Uterus (tissue), 3 donors: ENCODE measurements at regions not wholly inside any gene's neighbourhood (a gene's known extent, or its start where the extent isn't known, plus 50 kb on each side); places are given as distances from the start of the nearest gene placed in this dataset.

ENCODE experiments used
- DNase-seq, 2 donors: peaks; one replicate each; pipeline ENCODE4 v3.0.0-alpha.2; 2019 to 2020
- H3K27ac ChIP-seq, 2 donors: fragments of 200-600 bp; sonication (generic); 1 replicate in 1 of 2; 2 replicates in 1 of 2; pipeline ENCODE4 v1.5.1; 2016 to 2018
- H3K27me3 ChIP-seq, 2 donors: fragments of 200-600 bp; sonication (generic); one replicate each; pipeline ENCODE4 v1.5.1; 2018 to 2019; ENCODE audit warnings: control low read depth in 1 of 2
- H3K36me3 ChIP-seq, 2 donors: fragments of 200-600 bp; sonication (generic); one replicate each; pipeline ENCODE4 v1.5.1; 2019; ENCODE audit warnings: control low read depth in 1 of 2
- H3K4me1 ChIP-seq, 2 donors: fragments of 200-600 bp; sonication (generic); one replicate each; pipeline ENCODE4 v1.5.1; 2018 to 2019; ENCODE audit warnings: control low read depth in 1 of 2
- H3K4me3 ChIP-seq, 2 donors: fragments of 200-600 bp; sonication (generic); 1 replicate in 1 of 2; 2 replicates in 1 of 2; pipeline ENCODE4 v1.5.1; 2018 to 2019; ENCODE audit warnings: mild to moderate bottlenecking in 1 of 2
- H3K9me3 ChIP-seq, 2 donors: fragments of 200-600 bp; sonication (generic); one replicate each; pipeline ENCODE4 v1.5.1; 2019; ENCODE audit warnings: control low read depth in 1 of 2
- CTCF ChIP-seq, 4 experiments: fragments of 200-600 bp in 2 of 4; fragments of 450-650 bp in 2 of 4; sonication (generic) in 2 of 4; IDR thresholded peaks; one replicate each; pipeline ENCODE4 v1.5.1; 2016 to 2019; ENCODE audit warnings: antibody characterized with exemption in 4 of 4, mild to moderate bottlenecking in 2 of 4, moderate library complexity in 1 of 4
- POLR2A ChIP-seq, 2 donors: fragments of 450-650 bp; IDR thresholded peaks; one replicate each; pipeline ENCODE4 v1.6.1; 2016; ENCODE audit warnings: antibody characterized with exemption in 2 of 2, mild to moderate bottlenecking in 1 of 2, moderate library complexity in 1 of 2
- intact Hi-C: fragments of 100-400 bp; cut with DNase I; formaldehyde crosslinking; loops from one replicate; pipeline ENCODE4 v1.15.1; 2023; ENCODE audit warnings: low total_unique reads
- donor health status: DM: yes; HTN: yes; CAD: no.

- no peaks in the 10 kb centered on the region for H3K4me1 ChIP-seq
- no peak for TF ChIP-seq POLR2A (IDR thresholded peaks at IDR 0.05)
- no peak for TF ChIP-seq CTCF (IDR thresholded peaks at IDR 0.05)
- intact Hi-C loops, result no loop called here
- H3K36me3 ChIP-seq, result no peaks in the 10 kb centered on the region
- no peak overlapping the region for H3K4me3 ChIP-seq
- no peak for DNase-seq
- H3K27ac ChIP-seq, result no peak overlapping the region
- no peaks in the 10 kb centered on the region for H3K27me3 ChIP-seq
- H3K9me3 ChIP-seq, result no peaks in the 10 kb centered on the region
Observed at GRCh38 chr3:187586226-187586625, 84.0 kb downstream of the SST start.

- intact Hi-C loops, result no loop called here
- no peaks in the 10 kb centered on the region for H3K36me3 ChIP-seq
Observed at GRCh38 chr3:187572441-187572840, 97.8 kb downstream of the SST start.

GRCh38 chr3:187571701-187572100 is 98.5 kb downstream of the SST start:
- Histone ChIP-seq H3K27me3 (no peaks in the 10 kb centered on the region), H3K27ac (no peak overlapping the region), H3K4me1 (no peaks in the 10 kb centered on the region), H3K4me3 (no peak overlapping the region), H3K36me3 (no peaks in the 10 kb centered on the region), H3K9me3 (no peaks in the 10 kb centered on the region)
- intact Hi-C loops, result no loop called here
- TF ChIP-seq POLR2A (IDR thresholded peaks at IDR 0.05), result no peak
- TF ChIP-seq CTCF (IDR thresholded peaks at IDR 0.05), result no peak
- no peak for DNase-seq

More at GRCh38 chr3:187572441-187572840, 97.8 kb downstream of the SST start:
- no peak for DNase-seq
- Histone ChIP-seq H3K9me3 (no peaks in the 10 kb centered on the region), H3K27me3 (no peaks in the 10 kb centered on the region), H3K4me3 (no peak overlapping the region), H3K27ac (no peak overlapping the region), H3K4me1 (no peaks in the 10 kb centered on the region)
- no peak for TF ChIP-seq CTCF (IDR thresholded peaks at IDR 0.05)
- no peak for TF ChIP-seq POLR2A (IDR thresholded peaks at IDR 0.05)

GRCh38 chr3:187570776-187571175 is 99.4 kb downstream of the SST start:
- H3K27me3 ChIP-seq, result no peaks in the 10 kb centered on the region
- H3K27ac ChIP-seq, result no peak overlapping the region
- no peaks in the 10 kb centered on the region for H3K4me1 ChIP-seq
- no peaks in the 10 kb centered on the region for H3K36me3 ChIP-seq
- intact Hi-C loops, result no loop called here
- H3K4me3 ChIP-seq, result no peak overlapping the region
- DNase-seq, result no peak
- no peaks in the 10 kb centered on the region for H3K9me3 ChIP-seq
- TF ChIP-seq POLR2A (IDR thresholded peaks at IDR 0.05) (no peak), CTCF (IDR thresholded peaks at IDR 0.05) (no peak)

- Histone ChIP-seq H3K27ac (no peak overlapping the region), H3K4me3 (no peak overlapping the region), H3K9me3 (no peaks in the 10 kb centered on the region), H3K36me3 (no peaks in the 10 kb centered on the region), H3K4me1 (no peaks in the 10 kb centered on the region), H3K27me3 (no peaks in the 10 kb centered on the region)
- intact Hi-C loops, result no loop called here
- TF ChIP-seq POLR2A (IDR thresholded peaks at IDR 0.05) (no peak), CTCF (IDR thresholded peaks at IDR 0.05) (no peak)
- DNase-seq, result no peak
Observed at GRCh38 chr3:187568171-187568570, 102.0 kb downstream of the SST start.
